Stimulated activated CD8-positive, alpha-beta memory T cell treated with anti-CD3 and anti-CD28 coated beads, Interleukin-4, amount 100 ng/mL, for 24 hours (primary cell): ENCODE measurements at regions not wholly inside any gene's neighbourhood (a gene's known extent, or its start where the extent isn't known, plus 50 kb on each side); places are given as distances from the start of the nearest gene placed in this dataset.
"Not testable (repeated sequence)": the region's sequence is repeated elsewhere in the genome, so short reads cannot be mapped to it uniquely, and the experiment has no call there.

Experiments used
- DNase-seq: peaks from one replicate; pipeline ENCODE4 v3.0.0-alpha.2; 2020; ENCODE audit warnings: low read depth

GRCh38 chr9:38126730-38127129, 57.7 kb upstream of the SHB start:
- no peak for DNase-seq

- no peak for DNase-seq
Observed at GRCh38 chr9:38125889-38126288, 56.9 kb upstream of the SHB start.

- DNase-seq: not testable (repeated sequence)
Observed at GRCh38 chr9:38123359-38123758, 54.3 kb upstream of the SHB start.

GRCh38 chr9:38120961-38121360, 51.9 kb upstream of the SHB start:
- no peak for DNase-seq

- no peak for DNase-seq
Observed at GRCh38 chr9:38119560-38120236, 50.7 kb upstream of the SHB start.

GRCh38 chr9:38118862-38119438, 49.9 kb upstream of the SHB start:
- DNase-seq: no peak
